ENCODE measurements at regions not wholly inside any gene's neighbourhood (a gene's known extent, or its start where the extent isn't known, plus 50 kb on each side); places are given as distances from the start of the nearest gene placed in this dataset.
"Not testable (repeated sequence)": the region's sequence is repeated elsewhere in the genome, so short reads cannot be mapped to it uniquely, and the experiment has no call there.

DNA sequence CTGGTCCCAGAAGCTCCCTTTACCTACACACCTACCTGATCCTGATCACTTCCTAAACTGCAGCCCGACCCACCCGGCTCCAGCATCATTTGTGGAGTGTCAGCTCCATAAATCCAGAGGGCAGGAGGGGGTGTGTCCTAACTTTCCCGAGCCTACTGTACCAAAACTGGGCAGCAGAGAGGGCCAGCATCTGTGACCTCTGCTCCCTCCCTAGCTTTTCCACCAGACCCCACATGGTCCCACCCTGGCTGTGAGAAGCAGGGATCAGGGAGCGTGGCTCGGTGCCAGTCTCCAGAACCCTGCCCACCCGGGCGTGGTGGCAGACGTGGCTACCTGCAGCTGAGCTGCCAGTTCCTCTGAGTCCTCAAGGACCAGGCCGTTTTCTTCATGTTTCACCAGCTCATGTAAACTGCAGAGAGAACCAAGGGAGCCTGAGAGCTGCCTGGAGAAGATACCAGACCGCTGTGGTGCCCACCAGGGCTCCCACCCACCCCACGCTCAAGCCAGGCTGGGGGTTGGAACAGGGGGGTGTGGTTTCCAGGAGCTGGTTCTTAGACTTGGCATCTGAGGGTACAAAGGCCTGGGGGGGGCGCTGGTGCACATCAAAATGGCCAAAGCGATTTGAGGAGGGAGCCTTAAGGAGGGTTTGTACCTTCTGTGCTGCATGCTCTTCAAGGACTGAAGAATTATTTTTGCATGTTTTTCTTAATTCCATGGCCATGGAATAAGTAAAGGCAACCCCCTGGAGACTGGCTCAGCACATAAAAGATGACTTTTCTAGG, 76.7 kb upstream of the DRD5 start:
- DNase-seq: no peak

DNA sequence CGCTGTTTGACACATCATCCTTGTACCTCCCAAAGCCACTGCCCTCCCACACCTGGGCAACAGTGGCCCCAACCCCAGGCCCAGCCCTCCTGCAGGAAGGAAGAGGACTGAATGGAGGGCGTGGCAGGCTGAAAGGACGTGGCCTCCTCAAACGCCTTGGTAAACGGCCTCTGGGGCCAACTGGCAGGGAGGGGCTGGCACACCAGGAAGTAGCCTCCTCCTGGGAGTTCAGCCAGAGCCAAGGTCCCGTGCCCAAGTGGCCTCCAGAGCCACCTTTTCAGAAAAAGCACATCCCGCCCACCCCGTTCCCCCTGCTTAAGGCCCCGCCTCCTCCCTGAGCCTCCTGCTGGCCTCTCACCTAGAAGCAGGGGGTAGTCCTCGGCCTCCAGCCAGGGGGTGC, 74.2 kb upstream of the DRD5 start:
- DNase-seq: not testable (repeated sequence)

DNA sequence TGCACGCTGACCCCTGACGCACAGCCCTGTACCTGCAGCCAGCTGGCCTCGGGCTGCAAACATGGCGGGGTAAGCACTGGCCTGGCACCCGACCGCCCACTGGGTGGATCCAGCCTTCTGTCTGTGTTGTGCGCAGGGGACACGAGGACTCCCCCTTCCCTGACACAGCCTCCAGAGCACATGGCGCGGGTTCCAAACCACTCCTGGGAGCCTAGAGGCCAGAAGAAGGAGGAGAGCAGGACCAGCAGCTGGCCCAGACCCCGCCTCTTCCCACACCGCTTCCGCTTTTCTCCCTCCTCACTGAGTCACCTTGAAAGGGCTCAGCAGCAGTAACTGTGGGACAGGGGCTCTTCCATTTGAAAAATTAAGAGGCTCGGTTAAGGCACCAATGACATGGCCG, 73.5 kb upstream of the DRD5 start:
- not testable (repeated sequence) for DNase-seq

DNA sequence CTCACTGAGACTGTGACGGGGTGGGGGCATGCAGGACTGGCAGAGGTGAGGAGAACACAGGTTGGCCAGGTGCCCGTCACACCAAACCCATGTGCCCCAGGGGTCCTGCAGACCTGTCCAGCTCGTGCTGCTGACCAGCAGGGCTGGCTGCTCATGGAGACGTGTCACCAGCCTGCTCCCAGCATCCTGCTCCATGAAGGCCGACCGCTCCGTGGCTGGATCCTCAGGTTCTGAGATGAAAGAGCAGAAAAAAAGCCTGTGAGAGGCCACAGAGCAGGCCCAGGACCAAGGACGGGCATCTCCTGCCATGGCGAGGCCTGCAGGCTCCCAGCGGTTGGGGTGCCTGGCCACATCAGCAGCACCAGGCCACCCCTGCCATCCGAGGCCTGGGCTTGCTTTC, 71.7 kb upstream of the DRD5 start:
- DNase-seq: no peak

- not testable (repeated sequence) for DNase-seq
Measured at GRCh38 chr4:9715271-9715670, 66.2 kb upstream of the DRD5 start.

DNA sequence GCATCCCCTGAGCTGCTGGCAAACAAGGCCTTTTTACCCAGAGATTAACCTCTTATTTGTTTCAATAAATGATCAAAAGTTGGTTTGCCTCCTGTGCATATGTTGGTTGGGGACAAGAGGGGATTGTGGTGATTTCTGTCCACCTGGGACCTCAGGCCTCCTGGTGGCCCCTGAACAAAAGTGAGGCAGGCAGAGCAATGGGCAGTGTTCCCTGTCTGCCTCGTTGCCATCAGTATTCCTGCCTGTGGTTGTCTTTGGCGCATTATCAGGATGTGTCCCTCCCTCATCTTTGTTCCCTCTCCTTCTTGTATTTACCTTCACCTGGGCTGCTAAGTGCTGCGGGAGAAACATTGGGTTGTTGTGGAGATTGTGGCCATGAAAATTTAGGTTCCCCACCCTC, 65.3 kb upstream of the DRD5 start:
- no peak for DNase-seq

DNA sequence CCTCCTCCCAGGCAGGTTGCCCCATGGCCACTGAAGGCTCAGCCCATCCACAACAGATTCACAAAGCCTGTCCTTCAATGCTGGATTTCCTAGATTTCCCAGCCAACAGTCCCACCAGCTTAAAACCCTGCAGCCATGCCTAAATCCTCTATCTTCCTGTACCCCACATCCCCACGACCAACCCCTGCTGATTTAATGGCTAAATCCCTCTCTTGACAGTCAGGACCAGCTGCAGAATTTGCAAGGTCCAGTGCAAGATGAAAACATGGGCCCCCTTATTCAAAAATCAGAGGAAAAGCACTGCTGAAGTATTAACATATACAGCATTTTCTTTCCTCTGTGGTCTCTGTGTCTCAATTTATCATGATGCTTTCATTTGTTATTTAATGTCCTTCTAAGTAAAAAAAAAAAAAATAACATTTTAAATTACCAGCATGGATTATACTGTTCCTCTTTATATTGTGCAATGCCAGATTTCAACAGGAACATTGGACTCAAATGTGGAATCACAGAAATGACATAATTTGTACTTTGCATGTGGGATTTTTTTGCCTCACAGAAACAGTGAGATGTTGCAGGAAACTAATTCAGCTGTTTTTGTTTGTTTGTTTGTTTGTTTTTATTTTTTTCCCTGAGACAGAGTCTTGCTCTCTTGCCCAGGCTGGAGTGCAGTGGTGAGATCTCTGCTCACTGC, 63.0 kb upstream of the DRD5 start:
- DNase-seq: not testable (repeated sequence)

- DNase-seq: not testable (repeated sequence)
Measured at GRCh38 chr4:9722131-9722530, 59.3 kb upstream of the DRD5 start.

Data from CD4-positive, alpha-beta T cell treated with Interleukin-21 for 1 hour (primary cell).